HCT116 (cell line): ENCODE measurements at regions not wholly inside any gene's neighbourhood (a gene's known extent, or its start where the extent isn't known, plus 50 kb on each side); places are given as distances from the start of the nearest gene placed in this dataset.

ENCODE experiments used
- ATAC-seq: fragments of 200-7000 bp; cut with Tn5 transposase; 2 replicates; pipeline ENCODE4 v1.9.1; 2020; ENCODE audit warnings: mild to moderate bottlenecking, moderate library complexity
- BruUV-seq: library from RNA; stranded (reverse); fragments of 400-500 nt; replicated peaks from 2 replicates; lab custom pipeline; 2021; lab: Mats Ljungman, UMichigan
- CTCF ChIA-PET: fragments of 300-600 bp; sonication (Branson Sonifier 250); formaldehyde crosslinking; loops from one replicate; lab custom pipeline; 2021; ENCODE audit warnings: antibody characterized with exemption; lab: Charles Lee
- POLR2A ChIA-PET: fragments of 300-600, 350-600 bp; sonication (Branson Sonifier 250); formaldehyde crosslinking; loops from one replicate; lab custom pipeline; 2021; ENCODE audit warnings: antibody characterized with exemption; lab: Charles Lee
- RAD21 ChIA-PET, 2 experiments: fragments of 300-600 bp; sonication (Branson Sonifier 250); formaldehyde crosslinking; loops; one replicate each; lab custom pipeline; 2023; ENCODE audit warnings: low total read pairs in 2 of 2; ENCODE audit not compliant: uncharacterized antibody in 2 of 2, unreplicated experiment in 2 of 2, low non-redundant PET in 1 of 2; lab: Charles Lee
- DNase-seq: peaks from one replicate; pipeline ENCODE4 v3.0.0-alpha.2; 2010; ENCODE audit warnings: low read depth, low spot score
- H2AFZ ChIP-seq: fragments of 200-600 bp; shearing (Covaris generic), sonication (generic); 2 replicates; pipeline ENCODE4 v1.6.1; 2017; ENCODE audit warnings: low read depth, mixed run types, mixed read lengths, antibody characterized with exemption, low read length; ENCODE audit not compliant: poor library complexity, severe bottlenecking
- H3K27ac ChIP-seq: 2 replicates; pipeline ENCODE4 v1.5.1; 2012; ENCODE audit warnings: low read depth, low read length
- H3K27me3 ChIP-seq: fragments of 200-600 bp; sonication (generic); 2 replicates; pipeline ENCODE4 v1.6.1; 2016; ENCODE audit warnings: mixed run types, low read length, mixed read lengths; ENCODE audit not compliant: insufficient read depth
- H3K36me3 ChIP-seq, 2 experiments: fragments of 200-500 bp in 1 of 2; fragments of 200-600 bp in 1 of 2; sonication (Bioruptor generic) in 1 of 2; sonication (generic) in 1 of 2; 2 replicates each; pipeline versions ENCODE4 v1.5.1 to v1.6.1; 2014 to 2016; ENCODE audit warnings: low read length in 2 of 2, inconsistent platforms in 1 of 2, mixed read lengths in 1 of 2, mixed run types in 1 of 2; ENCODE audit not compliant: insufficient read depth in 2 of 2, control insufficient read depth in 1 of 2
- H3K4me1 ChIP-seq, 2 experiments: fragments of 200-600 bp in 1 of 2; sonication (generic) in 1 of 2; 2 replicates each; pipeline versions ENCODE4 v1.5.1 to v1.6.1; 2012 to 2017; ENCODE audit warnings: low read length in 2 of 2, inconsistent platforms in 1 of 2, mild to moderate bottlenecking in 1 of 2, mixed read lengths in 1 of 2, mixed run types in 1 of 2, moderate library complexity in 1 of 2; ENCODE audit not compliant: insufficient read depth in 2 of 2, control insufficient read depth in 1 of 2
- H3K4me2 ChIP-seq: fragments of 200-600 bp; sonication (generic); 2 replicates; pipeline ENCODE4 v1.6.1; 2017; ENCODE audit warnings: mixed run types, low read length, mixed read lengths
- H3K4me3 ChIP-seq, 2 experiments: fragments of 200-600 bp in 1 of 2; sonication (generic) in 1 of 2; replicated peaks in 1 of 2; 2 replicates each; pipeline ENCODE4 v1.5.1; 2011 to 2016; ENCODE audit warnings: low read length in 2 of 2, control low read depth in 1 of 2, low read depth in 1 of 2, mild to moderate bottlenecking in 1 of 2, mixed read lengths in 1 of 2, mixed run types in 1 of 2
- H3K79me2 ChIP-seq: fragments of 200-600 bp; sonication (generic); 2 replicates; pipeline ENCODE4 v1.6.1; 2017; ENCODE audit warnings: mild to moderate bottlenecking, mixed run types, low read length, moderate library complexity, mixed read lengths; ENCODE audit not compliant: insufficient read depth
- H3K9ac ChIP-seq: fragments of 200-600 bp; sonication (generic); 2 replicates; pipeline ENCODE4 v1.6.1; 2016; ENCODE audit warnings: low read length, mixed read lengths
- H3K9me2 ChIP-seq: fragments of 200-600 bp; sonication (generic), shearing (Covaris generic); 2 replicates; pipeline ENCODE4 v1.6.1; 2017; ENCODE audit warnings: mixed run types, mild to moderate bottlenecking, moderate library complexity; ENCODE audit not compliant: insufficient read depth
- H3K9me3 ChIP-seq, 2 experiments: fragments of 200-500 bp in 1 of 2; fragments of 200-600 bp in 1 of 2; sonication (Bioruptor generic) in 1 of 2; sonication (generic) in 1 of 2; 2 replicates each; pipeline ENCODE4 v1.6.1; 2014 to 2017; ENCODE audit warnings: low read length in 2 of 2, mixed read lengths in 2 of 2, inconsistent platforms in 1 of 2, low read depth in 1 of 2, mild to moderate bottlenecking in 1 of 2, mixed run types in 1 of 2, moderate library complexity in 1 of 2; ENCODE audit not compliant: control insufficient read depth in 1 of 2, insufficient read depth in 1 of 2
- H4K20me1 ChIP-seq: fragments of 200-600 bp; sonication (generic), shearing (Covaris generic); 2 replicates; pipeline ENCODE4 v1.6.1; 2017; ENCODE audit warnings: mixed run types, mild to moderate bottlenecking, moderate library complexity; ENCODE audit not compliant: insufficient read depth
- CBX3 ChIP-seq: IDR thresholded peaks from 2 replicates; pipeline ENCODE4 v1.6.1; 2012; ENCODE audit warnings: low read depth
- CEBPB ChIP-seq: IDR thresholded peaks from 2 replicates; pipeline ENCODE4 v1.6.1; 2012; ENCODE audit warnings: low read depth
- CTCF ChIP-seq, 3 experiments: fragments of 200-600 bp in 1 of 3; sonication (generic) in 1 of 3; IDR thresholded peaks in 2 of 3; conservative IDR thresholded peaks in 1 of 3; 2 replicates each; pipeline ENCODE4 v1.5.1; 2012 to 2017; ENCODE audit warnings: low read depth in 2 of 3, low read length in 2 of 3, antibody characterized with exemption in 1 of 3, borderline replicate concordance in 1 of 3, control low read depth in 1 of 3, mild to moderate bottlenecking in 1 of 3, mixed read lengths in 1 of 3, mixed run types in 1 of 3, moderate library complexity in 1 of 3; ENCODE audit not compliant: insufficient read depth in 1 of 3
- EGR1 ChIP-seq: IDR thresholded peaks from 2 replicates; pipeline ENCODE4 v1.6.1; 2012; ENCODE audit warnings: low read depth
- ELF1 ChIP-seq: IDR thresholded peaks from 2 replicates; pipeline ENCODE4 v1.6.1; 2012; ENCODE audit warnings: low read depth, borderline replicate concordance
- EZH2 ChIP-seq: fragments of 200-600 bp; sonication (generic); IDR thresholded peaks from 2 replicates; pipeline ENCODE4 v1.6.1; 2017; ENCODE audit warnings: antibody characterized with exemption, mixed run types
- EZH2phosphoT487 ChIP-seq: fragments of 200-600 bp; IDR thresholded peaks from 2 replicates; pipeline ENCODE4 v1.6.1; 2018; ENCODE audit warnings: antibody characterized with exemption, borderline replicate concordance
- FOSL1 ChIP-seq: IDR thresholded peaks from 2 replicates; pipeline ENCODE4 v1.6.1; 2012; ENCODE audit warnings: low read depth
- JUND ChIP-seq: IDR thresholded peaks from 2 replicates; pipeline ENCODE4 v1.6.1; 2012
- MAX ChIP-seq: IDR thresholded peaks from 2 replicates; pipeline ENCODE4 v1.6.1; 2012
- POLR2A ChIP-seq: IDR thresholded peaks from 2 replicates; pipeline ENCODE4 v1.7.0; 2011; ENCODE audit warnings: borderline replicate concordance; ENCODE audit not compliant: insufficient read depth, insufficient read length; ENCODE audit errors: extremely low read depth
- RAD21 ChIP-seq: IDR thresholded peaks from 2 replicates; pipeline ENCODE4 v1.6.1; 2012; ENCODE audit warnings: low read depth, mild to moderate bottlenecking
- REST ChIP-seq: IDR thresholded peaks from 2 replicates; pipeline ENCODE4 v1.6.1; 2012; ENCODE audit warnings: low read depth
- SIN3A ChIP-seq: IDR thresholded peaks from 2 replicates; pipeline ENCODE4 v1.6.1; 2012; ENCODE audit warnings: low read depth
- SRF ChIP-seq: IDR thresholded peaks from 2 replicates; pipeline ENCODE4 v1.6.1; 2012; ENCODE audit warnings: low read depth
- TCF7L2 ChIP-seq: IDR thresholded peaks from 2 replicates; pipeline ENCODE4 v1.7.0; 2011; ENCODE audit warnings: borderline replicate concordance, inconsistent platforms; ENCODE audit not compliant: insufficient read depth, insufficient read length; ENCODE audit errors: extremely low read depth
- YY1 ChIP-seq: IDR thresholded peaks from 2 replicates; pipeline ENCODE4 v1.6.1; 2011; ENCODE audit warnings: low read length, low read depth, moderate library complexity, mild to moderate bottlenecking; ENCODE audit not compliant: insufficient replicate concordance; ENCODE audit errors: extremely low read depth
- ZBTB33 ChIP-seq: IDR thresholded peaks from 2 replicates; pipeline ENCODE4 v1.6.1; 2011; ENCODE audit warnings: mild to moderate bottlenecking, low read length, moderate library complexity; ENCODE audit not compliant: insufficient replicate concordance; ENCODE audit errors: extremely low read depth
- ZFX ChIP-seq: fragments of 450-650 bp; IDR thresholded peaks from 2 replicates; pipeline ENCODE4 v1.6.1; 2017
- ZNF274 ChIP-seq: fragments of 200-500 bp; sonication (Bioruptor generic); IDR thresholded peaks from 2 replicates; pipeline ENCODE4 v1.6.1; 2014; ENCODE audit warnings: mild to moderate bottlenecking, low read depth, low read length, inconsistent platforms
- intact Hi-C: fragments of 100-400 bp; cut with micrococcal nuclease; formaldehyde crosslinking; loops from 2 replicates; pipeline ENCODE4 v1.10.0; 2022

GRCh38 chr7:79709574-79710409 lies 256.3 kb upstream of the MAGI2 start:
- peak; percentile 85 for DNase-seq
- peak overlapping the region; percentile 98 for H2AFZ ChIP-seq
- no peaks in the 10 kb centered on the region for H4K20me1 ChIP-seq
- TF ChIP-seq ELF1 (peak; percentile 33; the same call in 1 of the 2 replicates), EZH2 (no peak), ZNF274 (no peak), SRF (no peak), MAX (peak; percentile 69), CTCF (IDR thresholded peaks at IDR 0.05 in 2 of 3, conservative IDR thresholded peaks at IDR 0.05 in 1 of 3; ENCODE audit: borderline replicate concordance in 1 of 3, insufficient read depth in 1 of 3, low read depth in 2 of 3, low read length in 2 of 3) (no peak), CEBPB (peak; percentile 59), RAD21 (peak; percentile 10; the same call in 1 of the 2 replicates), ZBTB33 (no peak), SIN3A (no peak; the same call in 1 of the 2 replicates), YY1 (peak; percentile 8), REST (no peak), FOSL1 (peak; percentile 65), TCF7L2 (peak; percentile 85), POLR2A (no peak), CBX3 (peak; percentile 82), EZH2phosphoT487 (no peak), JUND (peak; percentile 69), EGR1 (no peak), ZFX (no peak)

More at GRCh38 chr7:79709574-79710409, 256.3 kb upstream of the MAGI2 start:
- H3K4me1 ChIP-seq: peaks cover 36 to 47% of the 10 kb centered on the region in 2 experiments
- ChIA-PET CTCF (no interaction called here), RAD21 (no interaction called here), POLR2A (no interaction called here)
- H3K36me3 ChIP-seq: no peaks in the 10 kb centered on the region
- ATAC-seq: peak; percentile 87
- H3K4me3 ChIP-seq: peak overlapping the region in 1 of 2 experiments; percentile 27; a peak in 2 of 4 replicates
- peak overlapping the region; percentile 61 for H3K4me2 ChIP-seq
- no peaks in the 10 kb centered on the region for H3K27me3 ChIP-seq
- H3K79me2 ChIP-seq: no peaks in the 10 kb centered on the region
- intact Hi-C loops: no loop called here
- H3K9me2 ChIP-seq: no peaks in the 10 kb centered on the region
- BruUV-seq: no TSS peak
- H3K27ac ChIP-seq: peak overlapping the region; percentile 73
- no peaks in the 10 kb centered on the region for H3K9me3 ChIP-seq
- peak overlapping the region; percentile 22; the same call in 1 of the 2 replicates for H3K9ac ChIP-seq
